SJCRH30 (cell line): ENCODE measurements at regions not wholly inside any gene's neighbourhood (a gene's known extent, or its start where the extent isn't known, plus 50 kb on each side); places are given as distances from the start of the nearest gene placed in this dataset.

Experiments used
- DNase-seq, 2 experiments: peaks; one replicate each; pipeline ENCODE4 v3.0.0-alpha.2; 2015 to 2020
- H3K27ac ChIP-seq: fragments of 250-450 bp; sonication (Bioruptor Pico); 2 replicates; pipeline ENCODE4 v1.5.1; 2020; ENCODE audit warnings: mild to moderate bottlenecking, moderate library complexity
- H3K27me3 ChIP-seq: fragments of 250-450 bp; sonication (Bioruptor Pico); 2 replicates; pipeline ENCODE4 v1.5.1; 2020; ENCODE audit warnings: mild to moderate bottlenecking, moderate library complexity
- H3K36me3 ChIP-seq: fragments of 250-450 bp; sonication (Bioruptor Pico); 2 replicates; pipeline ENCODE4 v1.5.1; 2020; ENCODE audit warnings: mild to moderate bottlenecking, moderate library complexity
- H3K4me1 ChIP-seq: fragments of 250-450 bp; sonication (Bioruptor Pico); 2 replicates; pipeline ENCODE4 v1.5.1; 2020; ENCODE audit warnings: mild to moderate bottlenecking, moderate library complexity
- H3K4me3 ChIP-seq: fragments of 250-450 bp; sonication (Bioruptor Pico); 2 replicates; pipeline ENCODE4 v1.5.1; 2020; ENCODE audit warnings: mild to moderate bottlenecking, moderate library complexity
- H3K9me3 ChIP-seq: fragments of 250-450 bp; sonication (Bioruptor Pico); replicated peaks from 2 replicates; pipeline ENCODE4 v1.5.1; 2020; ENCODE audit warnings: mild to moderate bottlenecking, moderate library complexity

GRCh38 chr3:171548917-171549316, 88.7 kb upstream of the TNIK start:
- Histone ChIP-seq H3K27me3 (no peaks in the 10 kb centered on the region), H3K9me3 (no peaks in the 10 kb centered on the region), H3K4me3 (peak overlapping the region; percentile 22; the same call in 1 of the 2 replicates), H3K4me1 (peaks cover 29% of the 10 kb centered on the region), H3K36me3 (no peaks in the 10 kb centered on the region), H3K27ac (peak overlapping the region; percentile 99)
- DNase-seq = peak; percentile 91 to 96

- no peaks in the 10 kb centered on the region for H3K9me3 ChIP-seq
- no peaks in the 10 kb centered on the region for H3K27me3 ChIP-seq
- no peak overlapping the region for H3K4me3 ChIP-seq
- DNase-seq = no peak
- H3K36me3 ChIP-seq = no peaks in the 10 kb centered on the region
- H3K4me1 ChIP-seq = peaks cover 9% of the 10 kb centered on the region
- no peak overlapping the region for H3K27ac ChIP-seq
Observed at GRCh38 chr3:171543759-171544300, 83.6 kb upstream of the TNIK start.

- Histone ChIP-seq H3K27me3 (no peaks in the 10 kb centered on the region), H3K27ac (no peak overlapping the region), H3K4me1 (peaks cover 1% of the 10 kb centered on the region), H3K36me3 (no peaks in the 10 kb centered on the region), H3K9me3 (no peaks in the 10 kb centered on the region), H3K4me3 (no peak overlapping the region)
- no peak for DNase-seq
Observed at GRCh38 chr3:171542976-171543375, 82.8 kb upstream of the TNIK start.

- H3K4me3 ChIP-seq = no peak overlapping the region
- H3K27ac ChIP-seq = no peak overlapping the region
Observed at GRCh38 chr3:171541647-171542046, 81.4 kb upstream of the TNIK start.

GRCh38 chr3:171541181-171541580, 81.0 kb upstream of the TNIK start:
- no peak for DNase-seq
- Histone ChIP-seq H3K27me3 (no peaks in the 10 kb centered on the region), H3K9me3 (no peaks in the 10 kb centered on the region), H3K4me1 (no peaks in the 10 kb centered on the region), H3K4me3 (no peak overlapping the region), H3K27ac (no peak overlapping the region), H3K36me3 (no peaks in the 10 kb centered on the region)

More at GRCh38 chr3:171541647-171542046, 81.4 kb upstream of the TNIK start:
- no peaks in the 10 kb centered on the region for H3K4me1 ChIP-seq
- DNase-seq = no peak
- H3K36me3 ChIP-seq = no peaks in the 10 kb centered on the region
- no peaks in the 10 kb centered on the region for H3K27me3 ChIP-seq
- no peaks in the 10 kb centered on the region for H3K9me3 ChIP-seq

GRCh38 chr3:171535799-171536198, 75.6 kb upstream of the TNIK start:
- H3K27me3 ChIP-seq = no peaks in the 10 kb centered on the region
- no peaks in the 10 kb centered on the region for H3K36me3 ChIP-seq
- H3K27ac ChIP-seq = no peak overlapping the region
- no peaks in the 10 kb centered on the region for H3K9me3 ChIP-seq
- H3K4me1 ChIP-seq = no peaks in the 10 kb centered on the region
- DNase-seq = no peak
- H3K4me3 ChIP-seq = no peak overlapping the region

GRCh38 chr3:171535133-171535532, 74.9 kb upstream of the TNIK start:
- no peak overlapping the region for H3K27ac ChIP-seq
- no peaks in the 10 kb centered on the region for H3K27me3 ChIP-seq
- no peak overlapping the region for H3K4me3 ChIP-seq
- DNase-seq = no peak
- H3K4me1 ChIP-seq = no peaks in the 10 kb centered on the region
- no peaks in the 10 kb centered on the region for H3K36me3 ChIP-seq
- H3K9me3 ChIP-seq = no peaks in the 10 kb centered on the region

- Histone ChIP-seq H3K27ac (no peak overlapping the region), H3K27me3 (no peaks in the 10 kb centered on the region), H3K36me3 (no peaks in the 10 kb centered on the region), H3K4me3 (no peak overlapping the region), H3K9me3 (no peaks in the 10 kb centered on the region), H3K4me1 (no peaks in the 10 kb centered on the region)
- DNase-seq = no peak
Observed at GRCh38 chr3:171533702-171534101, 73.5 kb upstream of the TNIK start.

GRCh38 chr3:171532294-171532693, 72.1 kb upstream of the TNIK start:
- H3K27ac ChIP-seq = no peak overlapping the region
- DNase-seq = no peak
- H3K9me3 ChIP-seq = no peaks in the 10 kb centered on the region
- H3K27me3 ChIP-seq = no peaks in the 10 kb centered on the region
- no peaks in the 10 kb centered on the region for H3K36me3 ChIP-seq
- no peak overlapping the region for H3K4me3 ChIP-seq
- H3K4me1 ChIP-seq = no peaks in the 10 kb centered on the region

GRCh38 chr3:171531716-171532115, 71.5 kb upstream of the TNIK start:
- DNase-seq = no peak
- Histone ChIP-seq H3K27ac (no peak overlapping the region), H3K36me3 (no peaks in the 10 kb centered on the region), H3K4me3 (no peak overlapping the region), H3K9me3 (no peaks in the 10 kb centered on the region), H3K4me1 (no peaks in the 10 kb centered on the region), H3K27me3 (no peaks in the 10 kb centered on the region)

- Histone ChIP-seq H3K4me1 (peaks cover 3% of the 10 kb centered on the region), H3K27ac (no peak overlapping the region), H3K27me3 (no peaks in the 10 kb centered on the region), H3K4me3 (no peak overlapping the region), H3K9me3 (no peaks in the 10 kb centered on the region), H3K36me3 (no peaks in the 10 kb centered on the region)
- no peak for DNase-seq
Observed at GRCh38 chr3:171528102-171528501, 67.9 kb upstream of the TNIK start.

GRCh38 chr3:171526869-171527268, 66.7 kb upstream of the TNIK start:
- H3K9me3 ChIP-seq = no peaks in the 10 kb centered on the region
- H3K27ac ChIP-seq = no peak overlapping the region
- H3K4me1 ChIP-seq = peaks cover 3% of the 10 kb centered on the region
- DNase-seq = no peak
- H3K36me3 ChIP-seq = no peaks in the 10 kb centered on the region
- H3K4me3 ChIP-seq = no peak overlapping the region
- H3K27me3 ChIP-seq = no peaks in the 10 kb centered on the region

GRCh38 chr3:171526146-171526545, 65.9 kb upstream of the TNIK start:
- Histone ChIP-seq H3K27me3 (no peaks in the 10 kb centered on the region), H3K36me3 (no peaks in the 10 kb centered on the region), H3K9me3 (no peaks in the 10 kb centered on the region), H3K4me1 (peaks cover 3% of the 10 kb centered on the region), H3K27ac (no peak overlapping the region), H3K4me3 (no peak overlapping the region)
- DNase-seq = no peak

GRCh38 chr3:171525437-171525836, 65.2 kb upstream of the TNIK start:
- Histone ChIP-seq H3K9me3 (no peaks in the 10 kb centered on the region), H3K27me3 (no peaks in the 10 kb centered on the region), H3K36me3 (no peaks in the 10 kb centered on the region), H3K4me1 (peaks cover 3% of the 10 kb centered on the region), H3K27ac (no peak overlapping the region), H3K4me3 (no peak overlapping the region)
- DNase-seq = no peak

- peaks cover 3% of the 10 kb centered on the region for H3K4me1 ChIP-seq
Observed at GRCh38 chr3:171524921-171525310, 64.7 kb upstream of the TNIK start.

GRCh38 chr3:171522651-171523050, 62.4 kb upstream of the TNIK start:
- peaks cover 3% of the 10 kb centered on the region for H3K4me1 ChIP-seq
- no peaks in the 10 kb centered on the region for H3K36me3 ChIP-seq
- H3K9me3 ChIP-seq = no peaks in the 10 kb centered on the region
- no peak overlapping the region for H3K4me3 ChIP-seq
- H3K27ac ChIP-seq = no peak overlapping the region
- DNase-seq = no peak
- no peaks in the 10 kb centered on the region for H3K27me3 ChIP-seq

More at GRCh38 chr3:171524921-171525310, 64.7 kb upstream of the TNIK start:
- Histone ChIP-seq H3K36me3 (no peaks in the 10 kb centered on the region), H3K9me3 (no peaks in the 10 kb centered on the region), H3K27ac (no peak overlapping the region), H3K4me3 (no peak overlapping the region), H3K27me3 (no peaks in the 10 kb centered on the region)
- no peak for DNase-seq
